GM23248 (cell line): ENCODE measurements at regions not wholly inside any gene's neighbourhood (a gene's known extent, or its start where the extent isn't known, plus 50 kb on each side); places are given as distances from the start of the nearest gene placed in this dataset.

ENCODE experiments used
- DNase-seq: peaks from one replicate; pipeline ENCODE4 v3.0.0-alpha.2; 2015
- H2AFZ ChIP-seq: fragments of 200-600 bp; sonication (generic); 2 replicates; pipeline ENCODE4 v1.6.1; 2016; ENCODE audit warnings: antibody characterized with exemption
- H3F3A ChIP-seq: fragments of 200-600 bp; sonication (generic); 2 replicates; pipeline ENCODE4 v1.6.1; 2016; ENCODE audit warnings: mild to moderate bottlenecking, antibody characterized with exemption, mixed run types; ENCODE audit not compliant: insufficient read depth
- H3K27ac ChIP-seq: fragments of 200-600 bp; sonication (generic); 2 replicates; pipeline ENCODE4 v1.5.1; 2016; ENCODE audit warnings: mild to moderate bottlenecking
- H3K27me3 ChIP-seq: fragments of 200-600 bp; sonication (generic); replicated peaks from 2 replicates; pipeline ENCODE4 v1.6.1; 2016; ENCODE audit warnings: mild to moderate bottlenecking; ENCODE audit not compliant: insufficient read depth
- H3K36me3 ChIP-seq: fragments of 200-600 bp; sonication (generic); 2 replicates; pipeline ENCODE4 v1.6.1; 2016; ENCODE audit warnings: low read depth, mild to moderate bottlenecking
- H3K4me1 ChIP-seq: fragments of 200-600 bp; sonication (generic); 2 replicates; pipeline ENCODE4 v1.6.1; 2016; ENCODE audit warnings: mild to moderate bottlenecking; ENCODE audit not compliant: insufficient read depth
- H3K4me2 ChIP-seq: fragments of 200-600 bp; sonication (generic); one replicate; pipeline ENCODE4 v1.6.1; 2016; ENCODE audit warnings: mild to moderate bottlenecking; ENCODE audit not compliant: unreplicated experiment
- H3K4me3 ChIP-seq: fragments of 200-600 bp; sonication (generic); 2 replicates; pipeline ENCODE4 v1.5.1; 2016; ENCODE audit warnings: mild to moderate bottlenecking
- H3K79me2 ChIP-seq: fragments of 200-600 bp; sonication (generic); 2 replicates; pipeline ENCODE4 v1.6.1; 2016; ENCODE audit warnings: mild to moderate bottlenecking; ENCODE audit not compliant: insufficient read depth
- H3K9ac ChIP-seq: fragments of 200-600 bp; sonication (generic); 2 replicates; pipeline ENCODE4 v1.6.1; 2016; ENCODE audit warnings: mild to moderate bottlenecking
- H3K9me2 ChIP-seq: fragments of 200-600 bp; sonication (generic); 2 replicates; pipeline ENCODE4 v1.6.1; 2016; ENCODE audit warnings: mixed run types, mild to moderate bottlenecking, moderate library complexity; ENCODE audit not compliant: insufficient read depth
- H3K9me3 ChIP-seq: fragments of 200-600 bp; sonication (generic); one replicate; pipeline ENCODE4 v1.6.1; 2017; ENCODE audit warnings: low read depth
- H4K20me1 ChIP-seq: fragments of 200-600 bp; sonication (generic); 2 replicates; pipeline ENCODE4 v1.6.0; 2016; ENCODE audit not compliant: insufficient read depth
- EZH2 ChIP-seq: fragments of 200-600 bp; sonication (generic); IDR thresholded peaks from 2 replicates; pipeline ENCODE4 v1.6.1; 2018; ENCODE audit warnings: antibody characterized with exemption, mild to moderate bottlenecking; ENCODE audit not compliant: insufficient read depth, poor library complexity, severe bottlenecking
- EZH2phosphoT487 ChIP-seq: fragments of 200-600 bp; sonication (generic); IDR thresholded peaks from 2 replicates; pipeline ENCODE4 v1.6.1; 2018; ENCODE audit warnings: antibody characterized with exemption, moderate library complexity, mild to moderate bottlenecking, low read depth; ENCODE audit not compliant: insufficient read depth
- WGBS, 2 experiments: methylation state at CpG; one replicate each; pipeline ENCODE4 v1.1.6; 2015 to 2017; ENCODE audit warnings: low lambda C conversion rate in 2 of 2, low coverage in 1 of 2; ENCODE audit errors: missing lambda C conversion rate in 2 of 2; 5-methylcytosine and 5-hydroxymethylcytosine counted together
- in situ Hi-C: fragments of 300-500 bp; cut with MboI; formaldehyde crosslinking; loops from 2 replicates; pipeline ENCODE4 v1.15.0; 2020

- no peaks in the 10 kb centered on the region for H4K20me1 ChIP-seq
- peaks cover under 1% of the 10 kb centered on the region for H3K4me1 ChIP-seq
- H3K79me2 ChIP-seq = no peaks in the 10 kb centered on the region
- no peak overlapping the region for H3K9ac ChIP-seq
- peaks cover 1% of the 10 kb centered on the region for H3F3A ChIP-seq
- no peak overlapping the region for H3K4me3 ChIP-seq
- H2AFZ ChIP-seq = no peak overlapping the region
- no peak for TF ChIP-seq EZH2
- TF ChIP-seq EZH2phosphoT487 = no peak
- no peaks in the 10 kb centered on the region for H3K9me3 ChIP-seq
- no peak overlapping the region for H3K27ac ChIP-seq
- 68 to 73% methylated on average over 10 of the region's 10 CpGs for WGBS, 2 experiments
- H3K36me3 ChIP-seq = no peaks in the 10 kb centered on the region
- DNase-seq = no peak
- H3K9me2 ChIP-seq = no peaks in the 10 kb centered on the region
- in situ Hi-C loops = no loop called here
- peaks cover under 1% of the 10 kb centered on the region; the same call in 1 of the 2 replicates for H3K27me3 ChIP-seq
- no peak overlapping the region for H3K4me2 ChIP-seq
These were observed 108.2 kb downstream of the UQCRFS1 start for GRCh38 chr19:29104605-29105241.

GRCh38 chr19:29098863-29099481 is 114.0 kb downstream of the UQCRFS1 start:
- peak; percentile 98 for DNase-seq
- peak overlapping the region; percentile 48; the same call in 1 of the 2 replicates for H2AFZ ChIP-seq
- peak overlapping the region; percentile 10 for H3K4me3 ChIP-seq
- H3K9me3 ChIP-seq = no peaks in the 10 kb centered on the region
- no peak for TF ChIP-seq EZH2phosphoT487
- no peak for TF ChIP-seq EZH2
- no peaks in the 10 kb centered on the region for H3K9me2 ChIP-seq
- H3K4me1 ChIP-seq = peaks cover 16% of the 10 kb centered on the region
- H3K36me3 ChIP-seq = no peaks in the 10 kb centered on the region
- no peaks in the 10 kb centered on the region; the same call in 1 of the 2 replicates for H3K27me3 ChIP-seq
- no peaks in the 10 kb centered on the region for H4K20me1 ChIP-seq
- peak overlapping the region; percentile 66 for H3K4me2 ChIP-seq
- no peaks in the 10 kb centered on the region for H3K79me2 ChIP-seq
- 1% methylated on average over 10 of the region's 10 CpGs for WGBS, 2 experiments
- H3K9ac ChIP-seq = peak overlapping the region; percentile 57
- in situ Hi-C loops = no loop called here
- peak overlapping the region; percentile 90 for H3K27ac ChIP-seq
- peaks cover 18% of the 10 kb centered on the region for H3F3A ChIP-seq

GRCh38 chr19:29098091-29098490 is 114.9 kb downstream of the UQCRFS1 start:
- Histone ChIP-seq H4K20me1 (no peaks in the 10 kb centered on the region), H3F3A (peaks cover 18% of the 10 kb centered on the region), H3K36me3 (no peaks in the 10 kb centered on the region), H3K4me3 (0 out of 2 replicates have a peak overlapping the region, but pooled peaks have one; percentile 10), H3K4me2 (no peak overlapping the region), H3K27ac (peak overlapping the region; percentile 90), H3K9ac (peak overlapping the region; percentile 57), H3K4me1 (peaks cover 16% of the 10 kb centered on the region), H2AFZ (0 out of 2 replicates have a peak overlapping the region, but pooled peaks have one; percentile 10), H3K79me2 (no peaks in the 10 kb centered on the region), H3K27me3 (no peaks in the 10 kb centered on the region; the same call in 1 of the 2 replicates), H3K9me3 (no peaks in the 10 kb centered on the region), H3K9me2 (no peaks in the 10 kb centered on the region)
- in situ Hi-C loops = no loop called here
- WGBS, 2 experiments = 38% methylated on average over 8 of the region's 8 CpGs
- DNase-seq = no peak
- TF ChIP-seq EZH2phosphoT487 (no peak), EZH2 (no peak)

GRCh38 chr19:29096896-29097295 is 116.1 kb downstream of the UQCRFS1 start:
- H3K9me2 ChIP-seq = no peaks in the 10 kb centered on the region
- WGBS, 2 experiments = 29 to 37% methylated on average over 2 of the region's 2 CpGs
- no peak overlapping the region for H3K4me2 ChIP-seq
- in situ Hi-C loops = no loop called here
- H3K4me3 ChIP-seq = no peak overlapping the region
- no peaks in the 10 kb centered on the region for H3K79me2 ChIP-seq
- H3K9me3 ChIP-seq = no peaks in the 10 kb centered on the region
- TF ChIP-seq EZH2 (no peak), EZH2phosphoT487 (no peak)
- H3K27me3 ChIP-seq = no peaks in the 10 kb centered on the region; the same call in 1 of the 2 replicates
- H2AFZ ChIP-seq = no peak overlapping the region
- peaks cover 18% of the 10 kb centered on the region for H3F3A ChIP-seq
- DNase-seq = no peak
- H3K9ac ChIP-seq = no peak overlapping the region
- no peak overlapping the region for H3K27ac ChIP-seq
- H4K20me1 ChIP-seq = no peaks in the 10 kb centered on the region
- H3K4me1 ChIP-seq = peaks cover 16% of the 10 kb centered on the region
- no peaks in the 10 kb centered on the region for H3K36me3 ChIP-seq
